Loucy (cell line): ENCODE measurements at regions not wholly inside any gene's neighbourhood (a gene's known extent, or its start where the extent isn't known, plus 50 kb on each side); places are given as distances from the start of the nearest gene placed in this dataset.

ENCODE experiments used
- EZH2phosphoT487 ChIP-seq: fragments of 200-600 bp; IDR thresholded peaks from 2 replicates; pipeline ENCODE4 v1.6.1; 2018; ENCODE audit warnings: antibody characterized with exemption, mild to moderate bottlenecking, moderate library complexity, borderline replicate concordance
- TF ChIP-seq, protein P1 (sequence below): fragments of 200-600 bp; sonication (generic); conservative IDR thresholded peaks from 2 replicates; pipeline ENCODE4 v1.5.1; 2014; ENCODE audit warnings: mild to moderate bottlenecking, antibody characterized with exemption, low read length

DNA sequence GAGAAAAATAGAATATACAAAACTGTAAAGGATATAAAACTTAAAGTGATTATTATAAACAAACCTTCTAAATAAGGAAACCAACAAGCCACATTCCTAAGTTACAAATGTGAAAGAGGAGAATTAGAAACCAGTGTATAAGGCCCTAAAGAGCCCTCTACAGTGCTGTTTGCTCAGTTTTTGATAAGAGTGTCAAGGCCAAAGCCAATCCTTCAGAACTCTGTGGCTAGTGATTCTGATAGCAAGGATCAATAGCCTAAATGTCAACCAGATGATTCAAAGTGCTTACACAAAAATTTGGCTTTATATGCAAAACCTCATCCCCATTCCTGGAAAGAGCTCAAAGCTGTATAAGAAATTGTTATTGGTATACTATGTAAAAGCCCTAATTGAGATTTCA, 104.6 kb upstream of the HTR1E start:
- TF ChIP-seq, protein P1, sequence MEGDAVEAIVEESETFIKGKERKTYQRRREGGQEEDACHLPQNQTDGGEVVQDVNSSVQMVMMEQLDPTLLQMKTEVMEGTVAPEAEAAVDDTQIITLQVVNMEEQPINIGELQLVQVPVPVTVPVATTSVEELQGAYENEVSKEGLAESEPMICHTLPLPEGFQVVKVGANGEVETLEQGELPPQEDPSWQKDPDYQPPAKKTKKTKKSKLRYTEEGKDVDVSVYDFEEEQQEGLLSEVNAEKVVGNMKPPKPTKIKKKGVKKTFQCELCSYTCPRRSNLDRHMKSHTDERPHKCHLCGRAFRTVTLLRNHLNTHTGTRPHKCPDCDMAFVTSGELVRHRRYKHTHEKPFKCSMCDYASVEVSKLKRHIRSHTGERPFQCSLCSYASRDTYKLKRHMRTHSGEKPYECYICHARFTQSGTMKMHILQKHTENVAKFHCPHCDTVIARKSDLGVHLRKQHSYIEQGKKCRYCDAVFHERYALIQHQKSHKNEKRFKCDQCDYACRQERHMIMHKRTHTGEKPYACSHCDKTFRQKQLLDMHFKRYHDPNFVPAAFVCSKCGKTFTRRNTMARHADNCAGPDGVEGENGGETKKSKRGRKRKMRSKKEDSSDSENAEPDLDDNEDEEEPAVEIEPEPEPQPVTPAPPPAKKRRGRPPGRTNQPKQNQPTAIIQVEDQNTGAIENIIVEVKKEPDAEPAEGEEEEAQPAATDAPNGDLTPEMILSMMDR = no peak
- no peak for TF ChIP-seq EZH2phosphoT487
